ENCODE measurements at regions not wholly inside any gene's neighbourhood (a gene's known extent, or its start where the extent isn't known, plus 50 kb on each side); places are given as distances from the start of the nearest gene placed in this dataset.

DNA sequence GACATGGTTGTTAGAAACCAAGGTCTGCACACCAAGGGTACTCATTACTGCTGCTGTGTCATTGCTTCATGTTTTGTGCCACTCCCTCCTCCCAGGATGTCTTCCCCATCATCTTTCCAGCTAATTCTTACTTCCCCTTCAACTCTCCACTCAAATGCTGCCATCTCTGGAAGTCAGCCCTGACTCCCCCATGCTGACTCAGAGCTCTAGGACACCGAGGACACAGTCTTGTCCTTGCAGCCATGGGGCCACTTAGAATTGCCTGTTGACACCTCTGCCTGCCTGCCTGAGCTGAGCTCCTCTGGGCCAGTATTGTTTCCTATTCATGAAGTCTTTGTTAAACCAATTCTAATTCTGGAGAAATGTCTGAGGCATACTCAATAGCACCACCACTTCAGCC lies 100.2 kb downstream of the GYPC start:
- no peaks in the 10 kb centered on the region for H3K27me3 ChIP-seq
- 41 to 56% (median 46%) methylated on average over 1 of the region's 1 CpG for WGBS, 4 donors
- intact Hi-C loops (cut with DNase I) = no loop called here

DNA sequence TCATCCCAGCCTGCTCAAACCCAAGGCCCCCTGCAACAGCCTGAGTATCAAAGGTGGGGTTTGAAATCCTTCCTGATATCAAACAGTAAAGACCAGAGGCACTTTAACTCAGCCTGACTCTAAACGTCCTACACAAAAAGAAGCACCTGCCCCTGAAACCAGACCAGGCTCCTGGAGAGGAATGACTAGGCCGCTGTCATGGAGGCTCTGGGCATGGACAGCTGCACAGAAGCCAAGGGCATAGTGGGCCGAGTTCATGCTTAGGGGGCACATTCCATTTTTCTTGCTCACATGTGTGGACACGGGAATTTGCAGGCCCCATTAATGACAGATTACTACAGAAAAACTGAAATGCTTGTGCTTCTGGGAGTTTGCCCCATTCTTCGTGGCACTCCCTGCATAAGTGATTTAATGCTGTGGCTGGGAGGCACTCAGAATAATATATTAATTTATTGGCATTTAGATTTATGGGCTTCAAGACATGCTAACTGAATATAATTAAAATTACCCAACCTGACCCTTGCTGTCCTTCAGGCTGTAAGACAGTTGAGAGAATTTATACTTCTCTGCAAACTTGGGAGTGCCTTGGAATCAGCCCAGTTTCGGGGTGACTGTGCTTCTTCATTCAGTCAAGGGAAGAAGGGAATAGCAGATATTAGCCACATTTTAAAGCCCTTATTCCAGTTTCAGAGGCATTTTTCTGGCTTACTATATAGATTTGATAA lies 105.5 kb downstream of the GYPC start:
- Histone ChIP-seq H3K9me3 (replicated peaks in 1 of 3) (no peaks in the 10 kb centered on the region), H3K27ac (no peak overlapping the region), H3K36me3 (replicated peaks in 1 of 2) (no peaks in the 10 kb centered on the region), H3K27me3 (no peaks in the 10 kb centered on the region), H3K4me1 (replicated peaks in 1 of 2) (no peaks in the 10 kb centered on the region), H3K4me3 (no peak overlapping the region)
- DNase-seq = peak in 3 of 7 donors; percentile 14 to 50 (median 29)
- intact Hi-C loops (cut with DNase I) = no loop called here
- TF ChIP-seq, protein P1, sequence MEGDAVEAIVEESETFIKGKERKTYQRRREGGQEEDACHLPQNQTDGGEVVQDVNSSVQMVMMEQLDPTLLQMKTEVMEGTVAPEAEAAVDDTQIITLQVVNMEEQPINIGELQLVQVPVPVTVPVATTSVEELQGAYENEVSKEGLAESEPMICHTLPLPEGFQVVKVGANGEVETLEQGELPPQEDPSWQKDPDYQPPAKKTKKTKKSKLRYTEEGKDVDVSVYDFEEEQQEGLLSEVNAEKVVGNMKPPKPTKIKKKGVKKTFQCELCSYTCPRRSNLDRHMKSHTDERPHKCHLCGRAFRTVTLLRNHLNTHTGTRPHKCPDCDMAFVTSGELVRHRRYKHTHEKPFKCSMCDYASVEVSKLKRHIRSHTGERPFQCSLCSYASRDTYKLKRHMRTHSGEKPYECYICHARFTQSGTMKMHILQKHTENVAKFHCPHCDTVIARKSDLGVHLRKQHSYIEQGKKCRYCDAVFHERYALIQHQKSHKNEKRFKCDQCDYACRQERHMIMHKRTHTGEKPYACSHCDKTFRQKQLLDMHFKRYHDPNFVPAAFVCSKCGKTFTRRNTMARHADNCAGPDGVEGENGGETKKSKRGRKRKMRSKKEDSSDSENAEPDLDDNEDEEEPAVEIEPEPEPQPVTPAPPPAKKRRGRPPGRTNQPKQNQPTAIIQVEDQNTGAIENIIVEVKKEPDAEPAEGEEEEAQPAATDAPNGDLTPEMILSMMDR (IDR thresholded peaks at IDR 0.05) = no peak
- no peak for TF ChIP-seq POLR2A (IDR thresholded peaks at IDR 0.05)
- WGBS, 4 donors = 74 to 83% (median 79%) methylated on average over 4 to 6 of the region's 6 CpGs

More for the DNA sequence above, 100.2 kb downstream of the GYPC start:
- Histone ChIP-seq H3K9me3 (replicated peaks in 1 of 3) (no peaks in the 10 kb centered on the region), H3K4me3 (no peak overlapping the region), H3K4me1 (replicated peaks in 1 of 2) (no peaks in the 10 kb centered on the region), H3K27ac (no peak overlapping the region), H3K36me3 (replicated peaks in 1 of 2) (no peaks in the 10 kb centered on the region)
- DNase-seq = peak in 1 of 7 donors; percentile 21
- TF ChIP-seq POLR2A (IDR thresholded peaks at IDR 0.05) = no peak
- TF ChIP-seq, protein P1 (IDR thresholded peaks at IDR 0.05) = no peak

DNA sequence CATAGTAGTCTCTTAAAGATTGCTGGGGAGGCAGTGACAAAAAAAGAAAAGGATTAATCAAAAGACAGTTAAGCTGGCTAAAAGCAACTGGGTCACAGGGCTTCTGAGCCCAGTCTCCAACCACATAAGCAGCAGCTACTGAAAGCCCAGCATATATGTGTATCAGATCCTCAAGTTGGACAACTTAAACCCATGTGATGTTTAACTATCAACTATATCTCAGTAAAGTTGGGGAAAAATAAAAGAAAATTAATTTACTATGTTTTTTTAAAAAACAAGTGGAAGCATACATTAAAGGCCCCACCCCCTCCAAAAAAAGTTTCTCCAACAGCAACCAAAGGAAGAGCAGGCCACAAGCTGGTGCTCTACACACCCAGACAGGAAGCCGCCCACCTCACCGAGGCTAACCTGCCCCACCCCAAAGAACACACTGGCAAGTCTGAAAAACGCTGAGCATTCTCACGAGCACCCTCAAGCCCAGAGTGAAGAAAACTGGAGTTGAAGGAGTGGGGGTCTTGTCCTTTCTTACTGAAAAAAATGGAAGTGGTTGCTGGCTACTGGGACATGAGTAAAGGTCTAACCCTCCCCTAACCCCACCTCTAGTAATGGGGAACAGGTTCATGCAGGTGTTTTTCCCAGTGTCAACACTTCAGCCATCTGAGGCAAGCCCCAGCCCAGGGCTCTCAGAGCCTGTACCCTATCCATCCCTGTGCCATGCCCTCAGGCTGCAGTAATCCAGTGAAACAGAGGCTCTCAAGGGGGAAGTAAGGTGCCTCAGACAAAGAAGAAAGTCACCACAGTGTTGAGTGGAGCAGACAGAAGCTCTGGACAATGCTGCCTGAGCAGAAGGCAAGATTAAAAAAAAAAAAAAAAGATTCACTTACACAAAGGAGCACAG lies 106.3 kb downstream of the GYPC start:
- Histone ChIP-seq H3K36me3 (replicated peaks in 1 of 2) (no peaks in the 10 kb centered on the region), H3K4me3 (no peak overlapping the region), H3K9me3 (replicated peaks in 1 of 3) (no peaks in the 10 kb centered on the region), H3K27ac (no peak overlapping the region), H3K4me1 (replicated peaks in 1 of 2) (no peaks in the 10 kb centered on the region), H3K27me3 (no peaks in the 10 kb centered on the region)
- peak in 1 of 7 donors; percentile 17 for DNase-seq
- no peak for TF ChIP-seq POLR2A (IDR thresholded peaks at IDR 0.05)
- TF ChIP-seq, protein P1 (IDR thresholded peaks at IDR 0.05) = no peak
- intact Hi-C loops (cut with DNase I) = no loop called here
- 71 to 80% (median 79%) methylated on average over 4 of the region's 4 CpGs for WGBS, 4 donors

DNA sequence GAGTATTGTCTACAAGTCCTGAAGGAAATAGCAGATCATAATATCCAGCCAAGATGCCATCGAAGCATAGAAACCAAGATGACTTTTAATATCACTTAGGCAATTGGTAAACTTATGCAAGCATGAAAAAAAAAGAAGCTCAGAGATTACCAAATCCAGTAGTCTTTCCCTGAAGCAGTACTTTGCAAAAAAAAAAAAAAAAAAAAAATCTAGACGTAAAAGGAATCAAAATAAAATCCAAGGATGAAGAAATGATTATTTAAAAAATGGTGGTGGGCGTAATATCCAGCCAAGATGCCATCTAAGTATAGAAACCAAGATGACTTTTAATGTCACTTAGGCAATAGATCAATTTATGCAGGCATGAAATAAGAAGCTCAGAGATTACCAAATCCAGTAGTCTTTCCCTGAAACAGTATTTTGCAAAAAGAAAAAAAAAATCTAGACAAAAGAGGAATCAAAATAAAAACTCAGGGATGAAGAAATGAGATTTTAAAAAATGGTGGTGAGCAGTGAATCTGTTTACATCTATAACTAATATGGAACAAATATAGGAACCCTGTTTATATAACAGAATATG lies 108.8 kb downstream of the GYPC start:
- TF ChIP-seq, protein P1 (IDR thresholded peaks at IDR 0.05) = no peak
- no peak for TF ChIP-seq POLR2A (IDR thresholded peaks at IDR 0.05)
- no peak for DNase-seq
- H3K36me3 ChIP-seq (replicated peaks in 1 of 2) = no peaks in the 10 kb centered on the region
- H3K27ac ChIP-seq = no peak overlapping the region
- no peaks in the 10 kb centered on the region for H3K27me3 ChIP-seq
- 56 to 67% (median 61%) methylated on average over 3 of the region's 3 CpGs for WGBS, 4 donors
- no peak overlapping the region for H3K4me3 ChIP-seq
- H3K4me1 ChIP-seq (replicated peaks in 1 of 2) = no peaks in the 10 kb centered on the region
- intact Hi-C loops (cut with DNase I) = no loop called here
- no peaks in the 10 kb centered on the region for H3K9me3 ChIP-seq (replicated peaks in 1 of 3)

Measured in adrenal gland (tissue), 9 donors.